H1 (cell line): ENCODE measurements at regions not wholly inside any gene's neighbourhood (a gene's known extent, or its start where the extent isn't known, plus 50 kb on each side); places are given as distances from the start of the nearest gene placed in this dataset.
"Not testable (repeated sequence)": the region's sequence is repeated elsewhere in the genome, so short reads cannot be mapped to it uniquely, and the experiment has no call there.

Experiments used
- CTCF ChIA-PET: fragments of 300-600 bp; sonication (Branson Sonifier 250); formaldehyde crosslinking; loops from one replicate; lab custom pipeline; 2021; ENCODE audit not compliant: partially characterized antibody; lab: Charles Lee
- POLR2A ChIA-PET: fragments of 300-600 bp; sonication (Branson Sonifier 250); formaldehyde crosslinking; loops from one replicate; lab custom pipeline; 2021; ENCODE audit warnings: inconsistent platforms; ENCODE audit not compliant: partially characterized antibody; lab: Charles Lee
- DNase-seq, 2 experiments: peaks; one replicate each; pipeline versions ENCODE4 v3.0.0 to v3.0.0-alpha.2; 2010 to 2022; ENCODE audit warnings: low spot score in 2 of 2, low read depth in 1 of 2, mixed read lengths in 1 of 2
- FAIRE-seq: peaks from 2 replicates; lab custom pipeline; 2011; peaks lifted over from hg19 to GRCh38; lab: Jason Lieb, UNC
- H2AFZ ChIP-seq: 2 replicates; pipeline ENCODE4 v1.8.1; 2012; ENCODE audit warnings: low read length, inconsistent platforms
- H2AK5ac ChIP-seq: 2 replicates; pipeline ENCODE4 v1.6.1; 2013; ENCODE audit warnings: low read depth, low read length
- H2BK120ac ChIP-seq: replicated peaks from 2 replicates; pipeline ENCODE3; 2013; ENCODE audit warnings: low read depth, low read length, inconsistent platforms
- H2BK12ac ChIP-seq: 2 replicates; pipeline ENCODE4 v1.6.1; 2013; ENCODE audit warnings: low read depth, low read length
- H2BK15ac ChIP-seq: 2 replicates; pipeline ENCODE4 v1.6.1; 2013; ENCODE audit warnings: low read length
- H2BK20ac ChIP-seq: 2 replicates; pipeline ENCODE4 v1.6.1; 2013; ENCODE audit warnings: low read length
- H2BK5ac ChIP-seq: 2 replicates; pipeline ENCODE4 v1.6.1; 2013; ENCODE audit warnings: low read depth, low read length
- H3K14ac ChIP-seq: 2 replicates; pipeline ENCODE4 v1.6.1; 2013; ENCODE audit warnings: inconsistent platforms; ENCODE audit not compliant: insufficient read length
- H3K18ac ChIP-seq: 2 replicates; pipeline ENCODE4 v1.6.1; 2013; ENCODE audit warnings: low read length; ENCODE audit errors: extremely low read depth
- H3K23ac ChIP-seq: 2 replicates; pipeline ENCODE4 v1.6.1; 2013; ENCODE audit warnings: inconsistent platforms; ENCODE audit not compliant: insufficient read length
- H3K23me2 ChIP-seq: 2 replicates; pipeline ENCODE4 v1.6.1; 2013; ENCODE audit warnings: low read depth, low read length
- H3K27ac ChIP-seq: 2 replicates; pipeline ENCODE4 v1.6.1; 2011; ENCODE audit warnings: low read depth, low read length, inconsistent platforms
- H3K27me3 ChIP-seq, 4 experiments: replicated peaks in 1 of 4; 1 replicate in 1 of 4; 2 replicates in 3 of 4; pipeline versions ENCODE4 v1.6.1 to v1.8.1; 2011 to 2013; ENCODE audit warnings: low read length in 3 of 4, mild to moderate bottlenecking in 3 of 4, inconsistent platforms in 2 of 4, mixed read lengths in 2 of 4, moderate library complexity in 1 of 4; ENCODE audit not compliant: control insufficient read depth in 3 of 4, insufficient read depth in 3 of 4; ENCODE audit errors: extremely low read depth in 1 of 4
- H3K36me3 ChIP-seq, 4 experiments: 2 replicates each; pipeline versions ENCODE4 v1.6.1 to v1.8.1; 2011 to 2013; ENCODE audit warnings: mild to moderate bottlenecking in 4 of 4, low read length in 3 of 4, moderate library complexity in 2 of 4, control low read depth in 1 of 4, inconsistent platforms in 1 of 4; ENCODE audit not compliant: insufficient read depth in 4 of 4, control insufficient read depth in 2 of 4
- H3K4ac ChIP-seq: replicated peaks from 2 replicates; pipeline ENCODE3; 2013; ENCODE audit warnings: low read length, low read depth, mixed read lengths, inconsistent platforms; ENCODE audit not compliant: insufficient read length
- H3K4me1 ChIP-seq, 4 experiments: replicated peaks in 1 of 4; 1 replicate in 1 of 4; 2 replicates in 3 of 4; pipeline versions ENCODE4 v1.6.1 to v1.8.1; 2011 to 2013; ENCODE audit warnings: low read length in 3 of 4, inconsistent platforms in 2 of 4, mixed read lengths in 1 of 4; ENCODE audit not compliant: insufficient read depth in 4 of 4, control insufficient read depth in 3 of 4
- H3K4me2 ChIP-seq, 2 experiments: 2 replicates each; pipeline versions ENCODE4 v1.6.1 to v1.8.1; 2011 to 2013; ENCODE audit warnings: low read depth in 2 of 2, low read length in 2 of 2, control low read depth in 1 of 2, inconsistent platforms in 1 of 2, mild to moderate bottlenecking in 1 of 2; ENCODE audit not compliant: insufficient read depth in 1 of 2
- H3K4me3 ChIP-seq, 4 experiments: fragments of 200-600, 300-600 bp in 1 of 4; sonication (generic), shearing (Covaris generic), sonication (Bioruptor Twin) in 1 of 4; 2 replicates each; pipeline versions ENCODE4 v1.5.1 to v1.8.1; 2011 to 2016; ENCODE audit warnings: low read length in 4 of 4, low read depth in 3 of 4, control low read depth in 2 of 4, inconsistent platforms in 2 of 4, mild to moderate bottlenecking in 2 of 4, mixed read lengths in 1 of 4, moderate library complexity in 1 of 4; ENCODE audit not compliant: insufficient read depth in 2 of 4; ENCODE audit errors: extremely low read depth in 1 of 4
- H3K56ac ChIP-seq: replicated peaks from 2 replicates; pipeline ENCODE3; 2013; ENCODE audit warnings: low read depth, mild to moderate bottlenecking, mixed read lengths, low read length, inconsistent platforms; ENCODE audit not compliant: insufficient read length
- H3K79me1 ChIP-seq: 2 replicates; pipeline ENCODE4 v1.6.1; 2013; ENCODE audit warnings: low read depth, low read length, control low read depth
- H3K79me2 ChIP-seq, 2 experiments: 2 replicates each; pipeline versions ENCODE4 v1.6.1 to v1.8.1; 2012 to 2013; ENCODE audit warnings: low read length in 2 of 2, mild to moderate bottlenecking in 2 of 2, inconsistent platforms in 1 of 2; ENCODE audit not compliant: insufficient read depth in 2 of 2, control insufficient read depth in 1 of 2
- H3K9ac ChIP-seq, 4 experiments: replicated peaks in 1 of 4; 1 replicate in 1 of 4; 2 replicates in 3 of 4; pipeline versions ENCODE4 v1.6.1 to v1.8.1; 2011 to 2013; ENCODE audit warnings: low read depth in 3 of 4, low read length in 3 of 4, control low read depth in 2 of 4, mild to moderate bottlenecking in 2 of 4, moderate library complexity in 2 of 4, inconsistent platforms in 1 of 4; ENCODE audit errors: extremely low read depth in 1 of 4
- H3K9me3 ChIP-seq, 2 experiments: 2 replicates each; pipeline versions ENCODE4 v1.6.1 to v1.8.1; 2012 to 2013; ENCODE audit warnings: mild to moderate bottlenecking in 2 of 2, moderate library complexity in 2 of 2, control low read depth in 1 of 2, inconsistent platforms in 1 of 2, low read depth in 1 of 2, low read length in 1 of 2, mixed read lengths in 1 of 2; ENCODE audit not compliant: insufficient read depth in 2 of 2
- H4K20me1 ChIP-seq, 2 experiments: replicated peaks in 1 of 2; 2 replicates each; pipeline versions ENCODE3 to v1.8.1; 2011 to 2013; ENCODE audit warnings: inconsistent platforms in 2 of 2, low read length in 2 of 2, mild to moderate bottlenecking in 1 of 2; ENCODE audit not compliant: insufficient read depth in 2 of 2, control insufficient read depth in 1 of 2
- H4K5ac ChIP-seq: 2 replicates; pipeline ENCODE4 v1.6.1; 2013; ENCODE audit warnings: low read length, low read depth, mixed read lengths, inconsistent platforms; ENCODE audit not compliant: insufficient read length
- H4K8ac ChIP-seq: 2 replicates; pipeline ENCODE4 v1.8.0; 2013; ENCODE audit warnings: mild to moderate bottlenecking, moderate library complexity, low read length, inconsistent platforms; ENCODE audit not compliant: insufficient read depth; ENCODE audit errors: extremely low read depth
- H4K91ac ChIP-seq: replicated peaks from 2 replicates; pipeline ENCODE3; 2013; ENCODE audit warnings: low read length, mixed read lengths, inconsistent platforms; ENCODE audit not compliant: insufficient read length
- WGBS, 2 experiments: shearing (Covaris generic) in 1 of 2; methylation state at CpG; one replicate each; pipeline versions ENCODE4 v1.1.6 to v1.1.7; 2013 to 2015; ENCODE audit warnings: low lambda C conversion rate in 2 of 2, mixed read lengths in 2 of 2, inconsistent platforms in 1 of 2, low coverage in 1 of 2, missing lambda C conversion rate in 1 of 2; ENCODE audit not compliant: insufficient replicate concordance in 2 of 2, insufficient coverage in 1 of 2, insufficient read length in 1 of 2; ENCODE audit errors: extremely low coverage in 1 of 2, missing lambda C conversion rate in 1 of 2; 5-methylcytosine and 5-hydroxymethylcytosine counted together

- H4K20me1 ChIP-seq, H3K4me3 ChIP-seq, H3K27ac ChIP-seq, H3K14ac ChIP-seq, H3K79me1 ChIP-seq, H4K5ac ChIP-seq, H3K23me2 ChIP-seq, H3K27me3 ChIP-seq, H2BK20ac ChIP-seq, H3K4me1 ChIP-seq, H2BK15ac ChIP-seq, H2BK120ac ChIP-seq, H4K91ac ChIP-seq, H2BK12ac ChIP-seq, FAIRE-seq, CTCF ChIA-PET, H3K56ac ChIP-seq, H3K9me3 ChIP-seq, DNase-seq, H3K18ac ChIP-seq, H4K8ac ChIP-seq, H3K9ac ChIP-seq, H2BK5ac ChIP-seq, POLR2A ChIA-PET, H2AFZ ChIP-seq, H3K23ac ChIP-seq, H3K4me2 ChIP-seq, H3K36me3 ChIP-seq, H3K79me2 ChIP-seq, H3K4ac ChIP-seq, H2AK5ac ChIP-seq: not testable (repeated sequence)
- 84% methylated on average over 4 of the region's 4 CpGs; no CpG with 5 or more reads in 1 of the 2 experiments for WGBS, 2 experiments
Measured at GRCh38 chr5:177892357-177892665, 103.7 kb downstream of the PROP1 start.
